Tibial nerve (tissue), 4 donors: ENCODE measurements at regions not wholly inside any gene's neighbourhood (a gene's known extent, or its start where the extent isn't known, plus 50 kb on each side); places are given as distances from the start of the nearest gene placed in this dataset.

Experiments
- DNase-seq, 2 donors: peaks; one replicate each; pipeline ENCODE4 v3.0.0-alpha.2; 2019; ENCODE audit warnings: low spot score in 2 of 2
- H3K27ac ChIP-seq, 4 donors: fragments of 200-600 bp; sonication (generic) in 3 of 4; one replicate each; pipeline ENCODE4 v1.5.1; 2017 to 2019; ENCODE audit warnings: mild to moderate bottlenecking in 1 of 4
- H3K27me3 ChIP-seq, 2 donors: fragments of 200-600 bp; sonication (generic) in 1 of 2; one replicate each; pipeline versions ENCODE4 v1.5.1 to v1.6.0; 2017 to 2019
- H3K36me3 ChIP-seq, 3 donors: fragments of 200-600 bp; sonication (generic); one replicate each; pipeline ENCODE4 v1.5.1; 2018 to 2019
- H3K4me1 ChIP-seq, 4 donors: fragments of 200-600 bp; sonication (generic) in 3 of 4; one replicate each; pipeline ENCODE4 v1.5.1; 2017 to 2019
- H3K4me3 ChIP-seq, 4 donors: fragments of 200-600 bp; sonication (generic) in 3 of 4; one replicate each; pipeline ENCODE4 v1.5.1; 2017 to 2019; ENCODE audit warnings: mild to moderate bottlenecking in 1 of 4, moderate library complexity in 1 of 4
- H3K9me3 ChIP-seq, 4 donors: fragments of 200-600 bp; sonication (generic) in 3 of 4; one replicate each; pipeline ENCODE4 v1.5.1; 2017 to 2019
- CTCF ChIP-seq, 5 experiments: fragments of 200-600 bp in 3 of 5; fragments of 450-650 bp in 2 of 5; sonication (generic) in 3 of 5; IDR thresholded peaks; one replicate each; pipeline ENCODE4 v1.5.1; 2016 to 2019; ENCODE audit warnings: antibody characterized with exemption in 5 of 5, mild to moderate bottlenecking in 3 of 5, moderate library complexity in 2 of 5
- EP300 ChIP-seq, 2 donors: sonication (generic); formaldehyde crosslinking; IDR thresholded peaks; one replicate each; pipeline ENCODE4 v1.6.1; 2017; ENCODE audit warnings: antibody characterized with exemption in 2 of 2, mild to moderate bottlenecking in 1 of 2
- POLR2A ChIP-seq, 2 donors: fragments of 450-650 bp; IDR thresholded peaks; one replicate each; pipeline ENCODE4 v1.6.1; 2017; ENCODE audit warnings: antibody characterized with exemption in 2 of 2, mild to moderate bottlenecking in 2 of 2, moderate library complexity in 2 of 2
- WGBS, 2 donors: methylation state at CpG; one replicate each; pipeline ENCODE4 v1.1.5; 2018; 5-methylcytosine and 5-hydroxymethylcytosine counted together

- no peak for TF ChIP-seq POLR2A (IDR thresholded peaks at IDR 0.05)
- TF ChIP-seq EP300 (IDR thresholded peaks at IDR 0.05) = no peak
- no peak for TF ChIP-seq CTCF (IDR thresholded peaks at IDR 0.05)
- H3K4me3 ChIP-seq = no peak overlapping the region
- no peak overlapping the region for H3K27ac ChIP-seq
- H3K36me3 ChIP-seq = no peaks in the 10 kb centered on the region
- H3K27me3 ChIP-seq = no peaks in the 10 kb centered on the region
- WGBS, 2 donors = 44 to 86% methylated on average over 1 of the region's 1 CpG
- H3K9me3 ChIP-seq = peaks cover 0 to 5% (median 0%) of the 10 kb centered on the region in 4 donors
- no peak for DNase-seq
- H3K4me1 ChIP-seq = no peaks in the 10 kb centered on the region
These were observed 53.0 kb upstream of the GPC6 start for GRCh38 chr13:93173654-93174053.

- Histone ChIP-seq H3K27ac (no peak overlapping the region), H3K4me3 (no peak overlapping the region), H3K9me3 (peaks cover 0 to 5% (median 0%) of the 10 kb centered on the region in 4 donors), H3K4me1 (no peaks in the 10 kb centered on the region), H3K36me3 (no peaks in the 10 kb centered on the region), H3K27me3 (no peaks in the 10 kb centered on the region)
- TF ChIP-seq EP300 (IDR thresholded peaks at IDR 0.05) = no peak
- TF ChIP-seq CTCF (IDR thresholded peaks at IDR 0.05) = no peak
- TF ChIP-seq POLR2A (IDR thresholded peaks at IDR 0.05) = no peak
- 89 to 92% methylated on average over 3 of the region's 3 CpGs for WGBS, 2 donors
- DNase-seq = no peak
These were observed 52.3 kb upstream of the GPC6 start for GRCh38 chr13:93174260-93174659.
